ENCODE measurements at regions not wholly inside any gene's neighbourhood (a gene's known extent, or its start where the extent isn't known, plus 50 kb on each side); places are given as distances from the start of the nearest gene placed in this dataset.

DNA sequence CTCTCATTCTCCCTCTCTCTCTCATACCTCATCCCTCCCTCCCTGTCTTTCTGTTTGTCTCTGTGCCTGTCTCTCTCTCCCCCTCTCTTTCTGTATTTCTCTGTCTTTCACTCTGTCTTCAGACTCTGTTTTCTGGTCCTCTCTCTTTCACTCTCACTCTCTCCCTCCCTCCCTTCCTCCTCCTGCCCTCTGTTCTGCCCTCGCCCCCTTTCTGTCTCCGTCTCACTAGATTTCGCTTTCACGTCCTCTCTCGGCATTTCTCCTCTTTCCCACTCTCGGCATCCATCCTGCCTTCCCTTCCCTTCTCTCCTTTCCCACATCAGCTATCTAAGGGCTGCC lies 183.0 kb downstream of the PHETA1 start:
- Histone ChIP-seq H3K9me3 (no peaks in the 10 kb centered on the region), H3K4me3 (no peak overlapping the region), H3K4me1 (peaks cover 0 to 7% (median 2%) of the 10 kb centered on the region in 4 donors), H3K27ac (no peak overlapping the region), H3K27me3 (peaks cover 9% of the 10 kb centered on the region), H3K36me3 (no peaks in the 10 kb centered on the region)
- TF ChIP-seq EP300 (IDR thresholded peaks at IDR 0.05; ENCODE audit: low read depth): no peak
- TF ChIP-seq, protein P1, sequence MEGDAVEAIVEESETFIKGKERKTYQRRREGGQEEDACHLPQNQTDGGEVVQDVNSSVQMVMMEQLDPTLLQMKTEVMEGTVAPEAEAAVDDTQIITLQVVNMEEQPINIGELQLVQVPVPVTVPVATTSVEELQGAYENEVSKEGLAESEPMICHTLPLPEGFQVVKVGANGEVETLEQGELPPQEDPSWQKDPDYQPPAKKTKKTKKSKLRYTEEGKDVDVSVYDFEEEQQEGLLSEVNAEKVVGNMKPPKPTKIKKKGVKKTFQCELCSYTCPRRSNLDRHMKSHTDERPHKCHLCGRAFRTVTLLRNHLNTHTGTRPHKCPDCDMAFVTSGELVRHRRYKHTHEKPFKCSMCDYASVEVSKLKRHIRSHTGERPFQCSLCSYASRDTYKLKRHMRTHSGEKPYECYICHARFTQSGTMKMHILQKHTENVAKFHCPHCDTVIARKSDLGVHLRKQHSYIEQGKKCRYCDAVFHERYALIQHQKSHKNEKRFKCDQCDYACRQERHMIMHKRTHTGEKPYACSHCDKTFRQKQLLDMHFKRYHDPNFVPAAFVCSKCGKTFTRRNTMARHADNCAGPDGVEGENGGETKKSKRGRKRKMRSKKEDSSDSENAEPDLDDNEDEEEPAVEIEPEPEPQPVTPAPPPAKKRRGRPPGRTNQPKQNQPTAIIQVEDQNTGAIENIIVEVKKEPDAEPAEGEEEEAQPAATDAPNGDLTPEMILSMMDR (IDR thresholded peaks at IDR 0.05): no peak
- no peak for TF ChIP-seq POLR2AphosphoS5 (IDR thresholded peaks at IDR 0.05)
- no peak for TF ChIP-seq POLR2A (IDR thresholded peaks at IDR 0.05)
- in situ Hi-C loops (cut with MboI; ENCODE audit: low pct_ligation_motif_present in 1 of 4, low pct_unique_long_range_greater_than_20kb in 1 of 4, low sequenced_read_pairs in 3 of 4): no loop called here
- WGBS, 2 donors (ENCODE audit: low coverage in 1 of 2): 83 to 96% methylated on average over 6 of the region's 6 CpGs
- DNase-seq: no peak
- intact Hi-C loops (cut with DNase I; ENCODE audit: low total_unique reads): no loop called here

DNA sequence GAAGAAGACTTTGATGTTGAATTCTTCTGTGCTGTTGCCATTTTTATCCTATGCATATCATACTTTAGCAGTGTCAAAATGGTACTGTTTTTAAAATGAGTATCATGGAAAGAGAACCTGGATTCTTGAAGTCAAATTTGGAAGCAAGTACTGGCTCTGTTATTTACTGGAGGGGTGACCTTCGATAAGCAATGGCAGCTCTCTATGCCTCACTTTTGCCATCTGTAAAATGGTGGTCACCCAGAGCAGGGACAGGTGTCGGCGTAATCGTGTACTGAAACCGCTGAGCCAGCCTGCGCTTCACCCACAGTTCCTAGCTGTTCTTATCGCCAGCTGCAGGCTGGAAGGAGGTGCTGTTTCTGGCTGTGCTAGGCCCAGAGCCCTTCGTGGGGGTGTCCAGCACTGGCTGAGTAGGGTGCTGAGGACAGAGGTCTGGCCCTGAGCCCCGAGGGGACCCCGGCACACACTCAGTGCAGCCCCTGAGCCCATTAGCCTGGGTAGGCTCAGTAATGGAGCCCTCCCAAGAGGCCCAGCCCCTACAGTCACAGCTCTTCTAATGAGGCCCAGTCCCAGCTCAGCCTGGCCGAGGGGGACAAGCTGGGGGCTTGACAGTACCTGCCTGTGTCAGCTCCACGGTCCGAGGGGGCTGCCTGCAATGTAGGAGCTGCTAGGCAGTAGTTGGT lies 183.5 kb downstream of the PHETA1 start:
- Histone ChIP-seq H3K36me3 (no peaks in the 10 kb centered on the region), H3K4me3 (no peak overlapping the region), H3K4me1 (peaks cover 0 to 12% (median 2%) of the 10 kb centered on the region in 4 donors), H3K27me3 (peaks cover 13% of the 10 kb centered on the region), H3K9me3 (no peaks in the 10 kb centered on the region), H3K27ac (no peak overlapping the region)
- DNase-seq: no peak
- in situ Hi-C loops (cut with MboI; ENCODE audit: low pct_ligation_motif_present in 1 of 4, low pct_unique_long_range_greater_than_20kb in 1 of 4, low sequenced_read_pairs in 3 of 4) (no loop called here), intact Hi-C loops (cut with DNase I; ENCODE audit: low total_unique reads) (no loop called here)
- 51 to 69% methylated on average over 4 to 13 of the region's 13 CpGs for WGBS, 2 donors (ENCODE audit: low coverage in 1 of 2)
- no peak for TF ChIP-seq POLR2AphosphoS5 (IDR thresholded peaks at IDR 0.05)
- TF ChIP-seq, protein P1 (IDR thresholded peaks at IDR 0.05): no peak
- TF ChIP-seq POLR2A (IDR thresholded peaks at IDR 0.05): no peak
- no peak for TF ChIP-seq EP300 (IDR thresholded peaks at IDR 0.05; ENCODE audit: low read depth)

DNA sequence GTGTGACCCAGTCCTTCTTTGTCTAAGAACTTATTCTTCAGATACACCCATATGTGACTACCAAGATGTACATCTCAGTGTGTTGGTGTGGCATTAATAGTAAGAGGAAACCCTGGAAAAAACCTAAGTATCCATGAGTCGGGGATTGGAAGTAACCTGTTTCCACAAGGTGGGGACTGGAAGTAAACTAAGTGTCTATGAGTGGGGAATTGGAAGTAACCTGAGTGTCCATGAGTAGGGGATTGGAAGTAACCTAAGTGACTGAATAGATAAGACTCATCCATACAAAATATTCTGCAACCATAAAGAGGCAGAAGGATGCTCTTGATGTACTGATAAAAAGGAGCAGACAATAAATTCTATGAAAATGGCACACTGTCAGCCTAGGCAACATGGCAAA lies 184.7 kb downstream of the PHETA1 start:
- TF ChIP-seq, protein P1 (IDR thresholded peaks at IDR 0.05): no peak
- TF ChIP-seq EP300 (IDR thresholded peaks at IDR 0.05; ENCODE audit: low read depth) (no peak), POLR2A (IDR thresholded peaks at IDR 0.05) (no peak), POLR2AphosphoS5 (IDR thresholded peaks at IDR 0.05) (no peak)
- 100% methylated on average over 1 of the region's 1 CpG for WGBS, 2 donors (ENCODE audit: low coverage in 1 of 2)
- in situ Hi-C loops (cut with MboI; ENCODE audit: low pct_ligation_motif_present in 1 of 4, low pct_unique_long_range_greater_than_20kb in 1 of 4, low sequenced_read_pairs in 3 of 4): no loop called here
- Histone ChIP-seq H3K9me3 (no peaks in the 10 kb centered on the region), H3K4me1 (peaks cover 0 to 12% (median 2%) of the 10 kb centered on the region in 4 donors), H3K27ac (no peak overlapping the region), H3K4me3 (no peak overlapping the region), H3K27me3 (peaks cover 15% of the 10 kb centered on the region), H3K36me3 (no peaks in the 10 kb centered on the region)
- DNase-seq: no peak
- intact Hi-C loops (cut with DNase I; ENCODE audit: low total_unique reads): loop anchor here (5.0 kb wide), 1 partner anchor 87 kb away; no protein-coding TSS in a partner anchor

DNA sequence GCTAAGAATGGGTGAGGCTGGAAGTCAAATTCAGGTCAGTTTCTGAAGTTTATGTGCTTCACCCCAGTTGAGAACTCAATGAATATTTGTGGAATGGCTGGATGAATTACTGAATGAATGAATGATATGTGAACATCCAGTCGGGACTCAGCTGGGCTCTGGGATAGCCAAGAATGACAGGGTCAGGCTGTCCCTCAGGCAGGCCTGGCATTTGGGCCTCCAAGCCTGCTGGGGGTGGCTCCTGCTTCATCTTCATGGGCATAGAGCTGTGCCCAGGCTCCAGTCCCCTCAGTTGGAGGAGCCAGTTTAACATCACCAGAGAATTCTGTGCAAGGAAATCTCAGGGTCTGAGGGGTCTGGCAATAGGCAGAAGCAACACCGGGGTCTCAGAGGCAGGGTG lies 185.8 kb downstream of the PHETA1 start:
- Histone ChIP-seq H3K4me3 (no peak overlapping the region), H3K27ac (no peak overlapping the region), H3K9me3 (no peaks in the 10 kb centered on the region), H3K4me1 (peaks cover 0 to 16% (median 2%) of the 10 kb centered on the region in 4 donors), H3K27me3 (peaks cover 15% of the 10 kb centered on the region), H3K36me3 (no peaks in the 10 kb centered on the region)
- in situ Hi-C loops (cut with MboI; ENCODE audit: low pct_ligation_motif_present in 1 of 4, low pct_unique_long_range_greater_than_20kb in 1 of 4, low sequenced_read_pairs in 3 of 4) (no loop called here), intact Hi-C loops (cut with DNase I; ENCODE audit: low total_unique reads) (loop anchor here (5.0 kb wide), 1 partner anchor 86 kb away; no protein-coding TSS in a partner anchor)
- DNase-seq: no peak
- TF ChIP-seq, protein P1 (IDR thresholded peaks at IDR 0.05): no peak
- TF ChIP-seq POLR2AphosphoS5 (IDR thresholded peaks at IDR 0.05): no peak
- no peak for TF ChIP-seq POLR2A (IDR thresholded peaks at IDR 0.05)
- no peak for TF ChIP-seq EP300 (IDR thresholded peaks at IDR 0.05; ENCODE audit: low read depth)
- 33 to 39% methylated on average over 1 to 2 of the region's 2 CpGs for WGBS, 2 donors (ENCODE audit: low coverage in 1 of 2)

All from transverse colon (tissue), 4 donors.